H9 (cell line): ENCODE measurements at regions not wholly inside any gene's neighbourhood (a gene's known extent, or its start where the extent isn't known, plus 50 kb on each side); places are given as distances from the start of the nearest gene placed in this dataset.

Experiments
- DNase-seq: peaks from one replicate; pipeline ENCODE4 v3.0.0-alpha.2; 2017
- H2AFZ ChIP-seq: one replicate; pipeline ENCODE4 v1.6.1; 2013; ENCODE audit warnings: mild to moderate bottlenecking, low read length, control low read depth, moderate library complexity
- H2AK5ac ChIP-seq: 2 replicates; pipeline ENCODE4 v1.6.1; 2013; ENCODE audit warnings: low read length, control low read depth, mixed read lengths; ENCODE audit not compliant: insufficient read length
- H2BK120ac ChIP-seq: one replicate; pipeline ENCODE4 v1.6.1; 2013; ENCODE audit warnings: low read depth, mild to moderate bottlenecking, low read length, control low read depth, inconsistent platforms; ENCODE audit not compliant: poor library complexity, severe bottlenecking
- H2BK12ac ChIP-seq: 2 replicates; pipeline ENCODE4 v1.6.1; 2013; ENCODE audit warnings: low read length, control low read depth, mixed read lengths, low read depth; ENCODE audit not compliant: insufficient read length
- H2BK15ac ChIP-seq: 2 replicates; pipeline ENCODE4 v1.6.1; 2013; ENCODE audit warnings: low read depth, low read length, control low read depth
- H2BK20ac ChIP-seq: one replicate; pipeline ENCODE4 v1.6.1; 2013; ENCODE audit warnings: low read depth, mild to moderate bottlenecking, low read length, control low read depth, inconsistent platforms; ENCODE audit not compliant: poor library complexity, severe bottlenecking
- H2BK5ac ChIP-seq: 2 replicates; pipeline ENCODE4 v1.6.1; 2013; ENCODE audit warnings: low read length, control low read depth, mixed read lengths; ENCODE audit not compliant: insufficient read length
- H3K14ac ChIP-seq: 2 replicates; pipeline ENCODE4 v1.6.1; 2013; ENCODE audit warnings: low read length, control low read depth; ENCODE audit not compliant: insufficient read depth
- H3K18ac ChIP-seq: 2 replicates; pipeline ENCODE4 v1.6.1; 2013; ENCODE audit warnings: low read depth, mild to moderate bottlenecking, mixed read lengths, low read length, control low read depth; ENCODE audit not compliant: insufficient read length
- H3K23ac ChIP-seq: 2 replicates; pipeline ENCODE4 v1.6.1; 2013; ENCODE audit warnings: low read length, control low read depth, mixed read lengths, low read depth; ENCODE audit not compliant: insufficient read length
- H3K23me2 ChIP-seq: 2 replicates; pipeline ENCODE4 v1.6.1; 2013; ENCODE audit warnings: low read depth, mild to moderate bottlenecking, mixed read lengths, low read length, control low read depth; ENCODE audit not compliant: insufficient read length, poor library complexity, severe bottlenecking
- H3K27ac ChIP-seq: 2 replicates; pipeline ENCODE4 v1.5.1; 2013; ENCODE audit warnings: low read length, control low read depth, mixed read lengths, low read depth; ENCODE audit not compliant: insufficient read length
- H3K27me3 ChIP-seq: 2 replicates; pipeline ENCODE4 v1.6.1; 2013; ENCODE audit warnings: low read length, control low read depth, inconsistent platforms; ENCODE audit not compliant: insufficient read depth
- H3K4ac ChIP-seq: 2 replicates; pipeline ENCODE4 v1.6.1; 2013; ENCODE audit warnings: low read depth, mild to moderate bottlenecking, control low read depth, inconsistent platforms, low read length, moderate library complexity
- H3K4me1 ChIP-seq: 2 replicates; pipeline ENCODE4 v1.6.1; 2013; ENCODE audit warnings: low read length, control low read depth, inconsistent platforms; ENCODE audit not compliant: insufficient read depth
- H3K4me2 ChIP-seq: 2 replicates; pipeline ENCODE4 v1.6.1; 2013; ENCODE audit warnings: low read length, control low read depth, mixed read lengths; ENCODE audit not compliant: insufficient read length, insufficient read depth
- H3K56ac ChIP-seq: 2 replicates; pipeline ENCODE4 v1.6.1; 2013; ENCODE audit warnings: low read depth, mild to moderate bottlenecking, mixed read lengths, low read length, control low read depth; ENCODE audit not compliant: insufficient read length
- H3K79me1 ChIP-seq: 2 replicates; pipeline ENCODE4 v1.6.1; 2013; ENCODE audit warnings: low read depth, mild to moderate bottlenecking, moderate library complexity, low read length, control low read depth, inconsistent platforms; ENCODE audit not compliant: insufficient read depth, poor library complexity, severe bottlenecking
- H3K79me2 ChIP-seq: 2 replicates; pipeline ENCODE4 v1.6.1; 2013; ENCODE audit warnings: low read length, control low read depth, inconsistent platforms; ENCODE audit not compliant: insufficient read depth
- H3K9ac ChIP-seq: 2 replicates; pipeline ENCODE4 v1.6.1; 2013; ENCODE audit warnings: low read length, control low read depth, mixed read lengths; ENCODE audit not compliant: insufficient read length; ENCODE audit errors: extremely low read depth
- H3K9me3 ChIP-seq: one replicate; pipeline ENCODE4 v1.6.1; 2013; ENCODE audit warnings: low read depth, low read length, inconsistent platforms; ENCODE audit not compliant: control insufficient read depth
- H3T11ph ChIP-seq: one replicate; pipeline ENCODE4 v1.6.1; 2013; ENCODE audit warnings: mild to moderate bottlenecking, low read length, control low read depth, inconsistent platforms
- H4K20me1 ChIP-seq: one replicate; pipeline ENCODE4 v1.6.1; 2013; ENCODE audit not compliant: control insufficient read depth, insufficient read length, insufficient read depth
- H4K5ac ChIP-seq: 2 replicates; pipeline ENCODE4 v1.6.1; 2013; ENCODE audit warnings: low read depth, mild to moderate bottlenecking, mixed read lengths, low read length, control low read depth; ENCODE audit not compliant: insufficient read length
- H4K8ac ChIP-seq: replicated peaks from 2 replicates; pipeline ENCODE4 v1.6.1; 2013; ENCODE audit warnings: low read length, control low read depth, mixed read lengths, low read depth; ENCODE audit not compliant: insufficient read length
- H4K91ac ChIP-seq: 2 replicates; pipeline ENCODE4 v1.6.1; 2013; ENCODE audit warnings: low read depth, mild to moderate bottlenecking, moderate library complexity, mixed read lengths, low read length, control low read depth; ENCODE audit not compliant: insufficient read length
- H3K27ac Mint-ChIP-seq, 3 experiments: 2 replicates in 2 of 3; 3 replicates in 1 of 3; pipeline ENCODE4 v1.8.0; 2020 to 2021; ENCODE audit warnings: mixed read lengths in 3 of 3, mild to moderate bottlenecking in 1 of 3, moderate library complexity in 1 of 3
- H3K27me3 Mint-ChIP-seq: 2 replicates; pipeline ENCODE4 v1.8.0; 2021; ENCODE audit warnings: low read depth, mild to moderate bottlenecking, moderate library complexity, mixed read lengths
- H3K36me3 Mint-ChIP-seq, 3 experiments: 2 replicates in 2 of 3; 3 replicates in 1 of 3; pipeline ENCODE4 v1.8.0; 2020 to 2021; ENCODE audit warnings: low read depth in 3 of 3, mixed read lengths in 3 of 3; ENCODE audit not compliant: insufficient read depth in 1 of 3
- H3K4me1 Mint-ChIP-seq, 2 experiments: 2 replicates each; pipeline ENCODE4 v1.8.0; 2020; ENCODE audit warnings: mixed read lengths in 2 of 2
- H3K4me3 Mint-ChIP-seq, 2 experiments: 2 replicates in 1 of 2; 3 replicates in 1 of 2; pipeline ENCODE4 v1.8.0; 2020 to 2021; ENCODE audit warnings: mild to moderate bottlenecking in 2 of 2, mixed read lengths in 2 of 2, moderate library complexity in 1 of 2
- H3K9me3 Mint-ChIP-seq, 2 experiments: 2 replicates in 1 of 2; 3 replicates in 1 of 2; pipeline ENCODE4 v1.8.0; 2020; ENCODE audit warnings: mild to moderate bottlenecking in 2 of 2, mixed read lengths in 2 of 2, moderate library complexity in 1 of 2
- CTCF ChIP-seq: fragments of 200-600 bp; sonication (generic); conservative IDR thresholded peaks from 3 replicates; pipeline ENCODE4 v1.8.0; 2021; ENCODE audit warnings: antibody characterized with exemption, mild to moderate bottlenecking
- WGBS: extraction: QIAGEN DNeasy Blood & Tissue Kit; methylation state at CpG from one replicate; pipeline ENCODE4 v1.1.7; 2013; ENCODE audit warnings: missing lambda C conversion rate, low lambda C conversion rate, mixed read lengths; ENCODE audit not compliant: insufficient read length; ENCODE audit errors: extremely low coverage; 5-methylcytosine and 5-hydroxymethylcytosine counted together

DNA sequence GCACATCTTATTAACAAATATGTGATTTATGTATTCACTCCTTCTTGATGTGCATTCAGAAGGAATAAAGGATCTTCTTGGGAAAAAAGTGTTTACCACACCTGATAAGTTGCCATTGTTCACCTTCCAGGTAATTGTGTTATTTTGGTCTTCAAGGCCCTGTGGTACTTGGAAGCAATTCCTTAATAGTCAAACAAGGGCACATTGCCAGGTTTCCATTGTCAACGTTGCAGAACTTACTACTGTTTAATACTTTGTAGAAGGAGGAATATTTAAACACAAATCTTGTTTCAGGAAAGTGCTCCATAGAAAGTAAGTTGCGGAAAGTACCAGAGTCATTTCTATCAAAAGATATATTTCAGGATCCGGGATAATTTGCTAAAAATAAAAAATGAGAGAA, 129.5 kb upstream of the SGK1 start:
- H2BK12ac ChIP-seq: no peak overlapping the region
- no peak overlapping the region for H4K5ac ChIP-seq
- no peak for DNase-seq
- no peak overlapping the region for H3K23ac ChIP-seq
- Mint-ChIP-seq H3K27ac (no peak overlapping the region), H3K9me3 (no peaks in the 10 kb centered on the region), H3K4me3 (no peak overlapping the region), H3K4me1 (peaks cover 7 to 8% of the 10 kb centered on the region in 2 experiments; a peak in 3 of 4 replicates), H3K27me3 (no peaks in the 10 kb centered on the region), H3K36me3 (no peaks in the 10 kb centered on the region)
- no peaks in the 10 kb centered on the region for H3K27me3 ChIP-seq
- no peak overlapping the region for H2AFZ ChIP-seq
- no peaks in the 10 kb centered on the region for H3K23me2 ChIP-seq
- H3K79me1 ChIP-seq: no peaks in the 10 kb centered on the region
- no peak overlapping the region for H3K4me2 ChIP-seq
- H3K9me3 ChIP-seq: no peaks in the 10 kb centered on the region
- H3K4ac ChIP-seq: no peak overlapping the region
- no peak overlapping the region for H2AK5ac ChIP-seq
- no peak overlapping the region for H4K8ac ChIP-seq
- H2BK120ac ChIP-seq: no peak overlapping the region
- no peak overlapping the region for H4K91ac ChIP-seq
- no peak overlapping the region for H3K27ac ChIP-seq
- no peak overlapping the region for H3K14ac ChIP-seq
- no peaks in the 10 kb centered on the region for H4K20me1 ChIP-seq
- H3K4me1 ChIP-seq: no peaks in the 10 kb centered on the region
- H3K9ac ChIP-seq: no peak overlapping the region
- no peak overlapping the region for H2BK5ac ChIP-seq
- no peak overlapping the region for H3K56ac ChIP-seq
- no peak overlapping the region for H2BK15ac ChIP-seq
- no peak overlapping the region for H2BK20ac ChIP-seq
- WGBS: no CpG with 5 or more reads among the region's 3 CpGs
- no peak overlapping the region for H3K18ac ChIP-seq
- H3T11ph ChIP-seq: no peak overlapping the region
- no peaks in the 10 kb centered on the region for H3K79me2 ChIP-seq
- TF ChIP-seq CTCF: no peak
